HepG2 (cell line): ENCODE measurements at regions not wholly inside any gene's neighbourhood (a gene's known extent, or its start where the extent isn't known, plus 50 kb on each side); places are given as distances from the start of the nearest gene placed in this dataset.

ENCODE experiments used
- ATAC-seq: fragments of 200-7000 bp; cut with Tn5 transposase; 3 replicates; pipeline ENCODE4 v1.9.1; 2020; ENCODE audit warnings: mild to moderate bottlenecking, moderate library complexity
- BruUV-seq: library from RNA; stranded (reverse); fragments of 400-500 nt; replicated peaks from 2 replicates; lab custom pipeline; 2021; lab: Mats Ljungman, UMichigan
- CTCF ChIA-PET: fragments of 300-600 bp; formaldehyde crosslinking; extraction: SDS; loops from one replicate; lab custom pipeline; 2021; ENCODE audit warnings: low total read pairs, inconsistent platforms, low intra/inter-chr PET ratio; lab: Yijun Ruan, JAX
- POLR2A ChIA-PET: fragments of 350-600 bp; sonication (Branson Sonifier 250); formaldehyde crosslinking; loops from one replicate; lab custom pipeline; 2020; ENCODE audit warnings: antibody characterized with exemption, inconsistent platforms; lab: Yijun Ruan, JAX
- DNase-seq: peaks from one replicate; pipeline ENCODE4 v3.0.0-alpha.2; 2015; ENCODE audit warnings: low spot score
- FAIRE-seq: peaks from 3 replicates; lab custom pipeline; 2011; peaks lifted over from hg19 to GRCh38; lab: Jason Lieb, UNC
- H2AFZ ChIP-seq: one replicate; pipeline ENCODE4 v1.6.1; 2011; ENCODE audit warnings: low read length, inconsistent platforms
- H3K27ac ChIP-seq: fragments of 300-600 bp; 3 replicates; pipeline ENCODE4 v1.8.0; 2011; ENCODE audit warnings: mixed run types, mild to moderate bottlenecking, mixed read lengths, low read length, inconsistent platforms; ENCODE audit not compliant: insufficient read depth; ENCODE audit errors: extremely low read length
- H3K27me3 ChIP-seq, 2 experiments: fragments of 200-600 bp in 1 of 2; 2 replicates in 1 of 2; 3 replicates in 1 of 2; pipeline versions ENCODE4 v1.6.0 to v1.8.0; 2011; ENCODE audit warnings: low read length in 2 of 2, mild to moderate bottlenecking in 2 of 2, moderate library complexity in 2 of 2, inconsistent platforms in 1 of 2; ENCODE audit not compliant: insufficient read depth in 2 of 2, control insufficient read depth in 1 of 2
- H3K36me3 ChIP-seq, 2 experiments: fragments of 200-600 bp in 1 of 2; replicated peaks in 1 of 2; 2 replicates in 1 of 2; 3 replicates in 1 of 2; pipeline versions ENCODE4 v1.5.1 to v1.8.0; 2011; ENCODE audit warnings: low read length in 2 of 2, inconsistent platforms in 1 of 2; ENCODE audit not compliant: insufficient read depth in 2 of 2, control insufficient read depth in 1 of 2
- H3K4me1 ChIP-seq: 2 replicates; pipeline ENCODE4 v1.5.1; 2012; ENCODE audit warnings: low read length, inconsistent platforms; ENCODE audit not compliant: insufficient read depth
- H3K4me2 ChIP-seq: 2 replicates; pipeline ENCODE4 v1.6.0; 2011; ENCODE audit warnings: low read depth, low read length, inconsistent platforms
- H3K4me3 ChIP-seq, 3 experiments: fragments of 200-600 bp in 1 of 3; sonication (generic), shearing (Covaris generic) in 1 of 3; replicated peaks in 1 of 3; 2 replicates each; pipeline ENCODE4 v1.5.1; 2011 to 2016; ENCODE audit warnings: low read length in 3 of 3, inconsistent platforms in 2 of 3, low read depth in 2 of 3, mild to moderate bottlenecking in 2 of 3, control low read depth in 1 of 3, mixed read lengths in 1 of 3; ENCODE audit not compliant: insufficient read depth in 1 of 3
- H3K79me2 ChIP-seq: one replicate; pipeline ENCODE4 v1.6.1; 2011; ENCODE audit warnings: low read length, inconsistent platforms; ENCODE audit not compliant: insufficient read depth
- H3K9ac ChIP-seq: 2 replicates; pipeline ENCODE4 v1.6.0; 2011; ENCODE audit warnings: mild to moderate bottlenecking, low read depth, low read length, inconsistent platforms; ENCODE audit not compliant: insufficient read depth
- H3K9me3 ChIP-seq: 2 replicates; pipeline ENCODE4 v1.5.1; 2012; ENCODE audit warnings: mild to moderate bottlenecking, low read length
- H4K20me1 ChIP-seq: 2 replicates; pipeline ENCODE4 v1.6.0; 2011; ENCODE audit warnings: inconsistent platforms, mild to moderate bottlenecking, low read length, moderate library complexity; ENCODE audit not compliant: insufficient read depth
- BRCA1 ChIP-seq: sonication (generic); formaldehyde crosslinking; IDR thresholded peaks from 2 replicates; pipeline ENCODE4 v1.4.0; 2020; ENCODE audit warnings: missing genetic modification reagents
- CBFB ChIP-seq: sonication (generic); formaldehyde crosslinking; IDR thresholded peaks from 2 replicates; pipeline ENCODE4 v1.4.0; 2020; ENCODE audit warnings: missing genetic modification reagents
- EEA1 ChIP-seq: sonication (generic); formaldehyde crosslinking; IDR thresholded peaks from 2 replicates; pipeline ENCODE4 v1.5.1; 2020; ENCODE audit warnings: mild to moderate bottlenecking, missing genetic modification reagents, borderline replicate concordance
- FIP1L1 ChIP-seq: fragments of 200-400 bp; formaldehyde crosslinking; IDR thresholded peaks from 2 replicates; pipeline ENCODE4 v1.6.1; 2018; ENCODE audit warnings: low read depth, mild to moderate bottlenecking, low read length, moderate library complexity, borderline replicate concordance; ENCODE audit not compliant: insufficient read depth
- HNRNPH1 ChIP-seq: fragments of 200-400 bp; formaldehyde crosslinking; optimal IDR thresholded peaks from 2 replicates; pipeline ENCODE3; 2017; ENCODE audit warnings: mild to moderate bottlenecking, low read depth, low read length
- MIXL1 ChIP-seq: IDR thresholded peaks from 2 replicates; pipeline ENCODE4 v1.6.1; 2016
- NR2F6 ChIP-seq, 2 experiments: IDR thresholded peaks; 2 replicates each; pipeline ENCODE4 v1.6.1; 2016; ENCODE audit warnings: antibody characterized with exemption in 1 of 2, mild to moderate bottlenecking in 1 of 2
- RFXAP ChIP-seq: sonication (generic); formaldehyde crosslinking; IDR thresholded peaks from 2 replicates; pipeline ENCODE4 v1.4.0; 2020; ENCODE audit warnings: missing genetic modification reagents, borderline replicate concordance
- TBX2 ChIP-seq: sonication (generic); formaldehyde crosslinking; IDR thresholded peaks from 2 replicates; pipeline ENCODE4 v1.5.0; 2020; ENCODE audit warnings: missing genetic modification reagents, mild to moderate bottlenecking, borderline replicate concordance
- ZC3H13 ChIP-seq: sonication (generic); formaldehyde crosslinking; IDR thresholded peaks from 2 replicates; pipeline ENCODE4 v1.8.1; 2023; ENCODE audit warnings: mild to moderate bottlenecking, missing genetic modification reagents, moderate library complexity
- ZNF207 ChIP-seq: fragments of 450-650 bp; IDR thresholded peaks from 2 replicates; pipeline ENCODE4 v1.6.1; 2016; ENCODE audit warnings: antibody characterized with exemption, borderline replicate concordance
- ZNF260 ChIP-seq: sonication (generic); formaldehyde crosslinking; IDR thresholded peaks from 2 replicates; pipeline ENCODE4 v1.4.0; 2020; ENCODE audit warnings: missing genetic modification reagents, low read depth, mild to moderate bottlenecking, borderline replicate concordance
- ZNF549 ChIP-seq: sonication (generic); formaldehyde crosslinking; IDR thresholded peaks from 2 replicates; pipeline ENCODE4 v1.5.0; 2020; ENCODE audit warnings: missing genetic modification reagents
- WGBS: methylation state at CpG from one replicate; pipeline ENCODE4 v1.1.6; 2017; ENCODE audit warnings: low lambda C conversion rate; 5-methylcytosine and 5-hydroxymethylcytosine counted together
- in situ Hi-C: cut with HindIII; loops from 2 replicates; pipeline ENCODE4 v1.10.0; 2017; ENCODE audit warnings: low pct_unique_long_range_greater_than_20kb; ENCODE audit not compliant: extremely low pct_ligation_motif_present
- intact Hi-C: fragments of 100-400 bp; cut with micrococcal nuclease; formaldehyde crosslinking; loops from one replicate; pipeline ENCODE4 v1.10.0; 2022; ENCODE audit not compliant: unreplicated experiment

- ChIA-PET CTCF (no interaction called here), POLR2A (no interaction called here)
- H3K4me2 ChIP-seq = no peak overlapping the region
- FAIRE-seq = no peak
- TF ChIP-seq MIXL1 (CRISPR knock-in tag) (no peak), HNRNPH1 (no peak), FIP1L1 (no peak), ZC3H13 (no peak), CBFB (CRISPR knock-in tag) (no peak), TBX2 (CRISPR knock-in tag) (no peak), NR2F6 (IDR thresholded peaks at IDR 0.05) (no peak), NR2F6 (CRISPR knock-in tag; IDR thresholded peaks at IDR 0.05) (no peak), ZNF549 (CRISPR knock-in tag) (no peak), ZNF260 (CRISPR knock-in tag) (no peak), BRCA1 (CRISPR knock-in tag) (no peak), ZNF207 (no peak), RFXAP (no peak), EEA1 (CRISPR knock-in tag) (no peak)
- H3K4me3 ChIP-seq = no peak overlapping the region
- in situ Hi-C loops = no loop called here
- no peaks in the 10 kb centered on the region for H3K4me1 ChIP-seq
- BruUV-seq = no TSS peak
- no peak overlapping the region for H3K9ac ChIP-seq
- H3K9me3 ChIP-seq = no peaks in the 10 kb centered on the region
- intact Hi-C loops = no loop called here
- ATAC-seq = no peak
- DNase-seq = no peak
- H2AFZ ChIP-seq = no peak overlapping the region
- H3K27me3 ChIP-seq = no peaks in the 10 kb centered on the region
- H3K36me3 ChIP-seq = no peaks in the 10 kb centered on the region
- H4K20me1 ChIP-seq = no peaks in the 10 kb centered on the region
- WGBS = 20% methylated on average over 2 of the region's 2 CpGs
- no peaks in the 10 kb centered on the region for H3K79me2 ChIP-seq
- H3K27ac ChIP-seq = no peak overlapping the region
Measured at GRCh38 chr13:33751151-33751550, 66.8 kb upstream of the RFC3 start.
